ENCODE measurements at regions not wholly inside any gene's neighbourhood (a gene's known extent, or its start where the extent isn't known, plus 50 kb on each side); places are given as distances from the start of the nearest gene placed in this dataset.

DNA sequence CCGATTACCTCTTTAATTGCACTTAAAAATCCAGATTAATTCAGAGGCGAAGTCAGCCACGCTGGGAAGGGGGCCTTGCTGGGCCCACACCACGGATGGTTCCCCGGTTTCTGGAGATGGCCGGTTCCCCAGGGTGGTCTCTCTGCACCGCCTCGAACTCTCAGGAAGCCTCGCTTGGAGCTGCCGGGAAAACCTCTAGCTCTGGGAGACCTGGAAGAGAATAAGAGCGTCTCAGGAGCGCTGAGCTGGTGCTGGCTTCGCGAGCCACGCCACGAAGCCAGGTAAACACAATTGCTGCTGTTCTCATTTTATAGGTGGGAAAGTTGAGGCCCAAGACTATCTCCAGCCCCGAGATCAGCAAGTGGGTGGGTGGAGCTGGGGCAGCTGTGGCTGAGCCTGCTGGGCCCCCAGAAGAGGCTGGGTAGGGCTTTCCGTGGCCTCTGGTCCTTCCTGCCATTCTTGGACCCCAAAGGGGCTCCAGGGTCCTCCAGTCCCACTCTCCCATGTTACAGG, 110.4 kb downstream of the MICALL2 start:
- Histone ChIP-seq H3K79me2 (ENCODE audit: insufficient read depth, low read depth) (no peaks in the 10 kb centered on the region), H4K20me1 (ENCODE audit: insufficient read depth) (no peaks in the 10 kb centered on the region), H3K4me3 (IDR thresholded peaks at IDR 0.05; ENCODE audit: insufficient read depth, low read depth, low read length) (no peak overlapping the region), H3K27me3 (ENCODE audit: insufficient read depth, low read depth) (peaks cover 91% of the 10 kb centered on the region), H3K4me2 (no peak overlapping the region), H3K27ac (no peak overlapping the region), H3K4me1 (ENCODE audit: low read depth, poor library complexity, severe bottlenecking) (no peaks in the 10 kb centered on the region), H3K36me3 (ENCODE audit: insufficient read depth) (no peaks in the 10 kb centered on the region), H2AFZ (ENCODE audit: low read depth) (no peak overlapping the region), H3K9ac (no peak overlapping the region)
- TF ChIP-seq, protein P1, sequence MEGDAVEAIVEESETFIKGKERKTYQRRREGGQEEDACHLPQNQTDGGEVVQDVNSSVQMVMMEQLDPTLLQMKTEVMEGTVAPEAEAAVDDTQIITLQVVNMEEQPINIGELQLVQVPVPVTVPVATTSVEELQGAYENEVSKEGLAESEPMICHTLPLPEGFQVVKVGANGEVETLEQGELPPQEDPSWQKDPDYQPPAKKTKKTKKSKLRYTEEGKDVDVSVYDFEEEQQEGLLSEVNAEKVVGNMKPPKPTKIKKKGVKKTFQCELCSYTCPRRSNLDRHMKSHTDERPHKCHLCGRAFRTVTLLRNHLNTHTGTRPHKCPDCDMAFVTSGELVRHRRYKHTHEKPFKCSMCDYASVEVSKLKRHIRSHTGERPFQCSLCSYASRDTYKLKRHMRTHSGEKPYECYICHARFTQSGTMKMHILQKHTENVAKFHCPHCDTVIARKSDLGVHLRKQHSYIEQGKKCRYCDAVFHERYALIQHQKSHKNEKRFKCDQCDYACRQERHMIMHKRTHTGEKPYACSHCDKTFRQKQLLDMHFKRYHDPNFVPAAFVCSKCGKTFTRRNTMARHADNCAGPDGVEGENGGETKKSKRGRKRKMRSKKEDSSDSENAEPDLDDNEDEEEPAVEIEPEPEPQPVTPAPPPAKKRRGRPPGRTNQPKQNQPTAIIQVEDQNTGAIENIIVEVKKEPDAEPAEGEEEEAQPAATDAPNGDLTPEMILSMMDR (conservative IDR thresholded peaks at IDR 0.05; ENCODE audit: low read depth, low read length), result no peak

DNA sequence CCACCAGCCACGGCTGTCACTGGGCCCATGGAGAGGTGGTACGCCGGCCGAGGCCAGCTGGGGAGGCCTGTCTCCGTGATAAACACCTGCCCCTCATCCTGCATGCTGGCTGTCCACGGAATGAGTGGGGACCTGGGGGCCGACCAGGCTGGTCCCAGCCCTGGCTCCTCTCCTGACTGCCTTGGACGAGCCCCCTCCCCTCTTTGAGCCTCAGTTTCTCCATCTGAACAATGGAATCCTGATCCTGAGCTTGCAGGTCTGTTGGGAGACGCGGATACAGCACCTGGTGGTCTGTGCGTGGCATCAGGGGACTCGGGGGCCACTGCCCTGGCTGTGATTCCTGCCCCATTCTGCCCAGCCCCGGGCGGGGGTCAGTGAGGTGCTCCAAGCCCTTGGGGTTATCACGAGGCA, 109.9 kb downstream of the MICALL2 start:
- no peak overlapping the region for H3K9ac ChIP-seq
- H3K4me2 ChIP-seq, result no peak overlapping the region
- no peak overlapping the region for H3K27ac ChIP-seq
- H3K79me2 ChIP-seq (ENCODE audit: insufficient read depth, low read depth), result no peaks in the 10 kb centered on the region
- H2AFZ ChIP-seq (ENCODE audit: low read depth), result no peak overlapping the region
- H3K36me3 ChIP-seq (ENCODE audit: insufficient read depth), result no peaks in the 10 kb centered on the region
- H4K20me1 ChIP-seq (ENCODE audit: insufficient read depth), result no peaks in the 10 kb centered on the region
- peaks cover 91% of the 10 kb centered on the region for H3K27me3 ChIP-seq (ENCODE audit: insufficient read depth, low read depth)
- no peaks in the 10 kb centered on the region for H3K4me1 ChIP-seq (ENCODE audit: low read depth, poor library complexity, severe bottlenecking)
- no peak overlapping the region for H3K4me3 ChIP-seq (IDR thresholded peaks at IDR 0.05; ENCODE audit: insufficient read depth, low read depth, low read length)
- TF ChIP-seq, protein P1 (conservative IDR thresholded peaks at IDR 0.05; ENCODE audit: low read depth, low read length), result no peak

- H3K9ac ChIP-seq, result no peak overlapping the region
- H3K4me3 ChIP-seq (IDR thresholded peaks at IDR 0.05; ENCODE audit: insufficient read depth, low read depth, low read length), result no peak overlapping the region
- H3K36me3 ChIP-seq (ENCODE audit: insufficient read depth), result no peaks in the 10 kb centered on the region
- no peak overlapping the region for H2AFZ ChIP-seq (ENCODE audit: low read depth)
- TF ChIP-seq, protein P1 (conservative IDR thresholded peaks at IDR 0.05; ENCODE audit: low read depth, low read length), result no peak
- H3K27ac ChIP-seq, result no peak overlapping the region
- no peak overlapping the region for H3K4me2 ChIP-seq
- H3K4me1 ChIP-seq (ENCODE audit: low read depth, poor library complexity, severe bottlenecking), result no peaks in the 10 kb centered on the region
- H3K79me2 ChIP-seq (ENCODE audit: insufficient read depth, low read depth), result no peaks in the 10 kb centered on the region
- peaks cover 94% of the 10 kb centered on the region for H3K27me3 ChIP-seq (ENCODE audit: insufficient read depth, low read depth)
- no peaks in the 10 kb centered on the region for H4K20me1 ChIP-seq (ENCODE audit: insufficient read depth)
These were observed 107.2 kb downstream of the MICALL2 start for GRCh38 chr7:1351881-1352625.

GRCh38 chr7:1352656-1353271, 106.5 kb downstream of the MICALL2 start:
- Histone ChIP-seq H3K79me2 (ENCODE audit: insufficient read depth, low read depth) (no peaks in the 10 kb centered on the region), H3K4me3 (IDR thresholded peaks at IDR 0.05; ENCODE audit: insufficient read depth, low read depth, low read length) (no peak overlapping the region), H3K27me3 (ENCODE audit: insufficient read depth, low read depth) (peaks cover 88% of the 10 kb centered on the region), H3K4me1 (ENCODE audit: low read depth, poor library complexity, severe bottlenecking) (no peaks in the 10 kb centered on the region), H2AFZ (ENCODE audit: low read depth) (no peak overlapping the region), H3K4me2 (no peak overlapping the region), H3K9ac (no peak overlapping the region), H3K36me3 (ENCODE audit: insufficient read depth) (no peaks in the 10 kb centered on the region), H4K20me1 (ENCODE audit: insufficient read depth) (no peaks in the 10 kb centered on the region), H3K27ac (no peak overlapping the region)
- TF ChIP-seq, protein P1 (conservative IDR thresholded peaks at IDR 0.05; ENCODE audit: low read depth, low read length), result no peak
